ENCODE measurements at regions not wholly inside any gene's neighbourhood (a gene's known extent, or its start where the extent isn't known, plus 50 kb on each side); places are given as distances from the start of the nearest gene placed in this dataset.

DNA sequence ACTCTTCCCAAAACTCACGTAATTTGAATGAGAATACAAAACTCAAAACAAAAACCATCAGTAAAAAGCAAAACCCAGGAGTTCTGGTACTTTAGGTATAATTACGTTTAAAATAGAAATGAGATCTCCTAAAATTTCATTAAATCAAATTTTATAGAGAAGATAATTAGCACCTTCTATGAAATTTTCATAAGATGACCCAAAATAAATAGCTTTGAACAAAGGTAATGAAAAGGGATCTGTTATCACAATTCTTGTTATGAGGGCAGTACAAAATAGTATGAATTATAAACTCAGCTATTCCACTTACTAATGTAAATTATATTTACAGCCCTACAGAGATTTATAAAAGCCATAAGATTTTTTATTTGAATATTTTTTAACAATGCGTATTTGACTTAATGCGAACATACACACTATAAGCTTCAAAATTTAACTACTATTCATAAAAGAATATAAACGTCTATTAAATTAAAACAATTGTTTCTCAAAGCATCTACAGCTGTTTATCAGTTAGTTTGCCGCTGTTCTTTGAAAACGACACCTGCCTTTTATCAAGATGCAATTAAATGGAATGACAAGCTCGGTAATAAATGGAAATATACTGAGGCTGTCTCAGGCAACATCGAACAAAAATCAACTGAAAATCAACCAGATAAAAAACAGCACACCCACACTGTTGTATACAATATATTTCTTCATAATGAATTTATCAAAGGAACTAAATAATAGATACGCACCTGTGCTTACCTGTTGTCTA lies 63.8 kb downstream of the KCNRG start:
- H3K79me1 ChIP-seq (ENCODE audit: insufficient read depth, low read depth, low read length, poor library complexity, severe bottlenecking) = no peaks in the 10 kb centered on the region
- no peak overlapping the region for H4K8ac ChIP-seq (replicated peaks; ENCODE audit: insufficient read length, low read depth, low read length)
- H2BK120ac ChIP-seq (ENCODE audit: low read depth, low read length, poor library complexity, severe bottlenecking) = no peak overlapping the region
- peaks cover 0 to 2% (median 0%) of the 10 kb centered on the region in 3 experiments; a peak in 2 of 7 replicates for H3K36me3 Mint-ChIP-seq (ENCODE audit: insufficient read depth in 1 of 3, low read depth in 3 of 3)
- no peak overlapping the region for H2AK5ac ChIP-seq (ENCODE audit: insufficient read length, low read length)
- no peak overlapping the region for H3K9ac ChIP-seq (ENCODE audit: extremely low read depth, insufficient read length, low read length)
- WGBS (ENCODE audit: extremely low coverage, insufficient read length, low lambda C conversion rate) = no CpG with 5 or more reads among the region's 10 CpGs
- H3K4me1 Mint-ChIP-seq = peaks cover 19 to 28% of the 10 kb centered on the region in 2 experiments
- H2BK20ac ChIP-seq (ENCODE audit: low read depth, low read length, poor library complexity, severe bottlenecking) = no peak overlapping the region
- peak overlapping the region; percentile 98 to 99 for H3K4me3 Mint-ChIP-seq
- H2BK12ac ChIP-seq (ENCODE audit: insufficient read length, low read depth, low read length) = no peak overlapping the region
- H3T11ph ChIP-seq (ENCODE audit: low read length) = no peak overlapping the region
- H4K20me1 ChIP-seq (ENCODE audit: control insufficient read depth, insufficient read depth, insufficient read length) = no peaks in the 10 kb centered on the region
- H2BK5ac ChIP-seq (ENCODE audit: insufficient read length, low read length) = no peak overlapping the region
- H4K91ac ChIP-seq (ENCODE audit: insufficient read length, low read depth, low read length) = no peak overlapping the region
- no peak overlapping the region for H4K5ac ChIP-seq (ENCODE audit: insufficient read length, low read depth, low read length)
- H3K4me2 ChIP-seq (ENCODE audit: insufficient read depth, insufficient read length, low read length) = no peak overlapping the region
- no peak overlapping the region for H2AFZ ChIP-seq (ENCODE audit: low read length)
- no peak overlapping the region for H3K23ac ChIP-seq (ENCODE audit: insufficient read length, low read depth, low read length)
- no peak overlapping the region for H3K27ac ChIP-seq (ENCODE audit: insufficient read length, low read depth, low read length)
- DNase-seq = no peak
- H3K9me3 Mint-ChIP-seq = no peaks in the 10 kb centered on the region; a peak in 1 of 5 replicates
- H3K14ac ChIP-seq (ENCODE audit: insufficient read depth, low read length) = no peak overlapping the region
- H3K27ac Mint-ChIP-seq = no peak overlapping the region
- peaks cover 17% of the 10 kb centered on the region for H3K23me2 ChIP-seq (ENCODE audit: insufficient read length, low read depth, low read length, poor library complexity, severe bottlenecking)
- peaks cover 4% of the 10 kb centered on the region; the same call in 1 of the 2 replicates for H3K79me2 ChIP-seq (ENCODE audit: insufficient read depth, low read length)
- no peaks in the 10 kb centered on the region for H3K4me1 ChIP-seq (ENCODE audit: insufficient read depth, low read length)
- H3K9me3 ChIP-seq (ENCODE audit: control insufficient read depth, low read depth, low read length) = no peaks in the 10 kb centered on the region
- no peaks in the 10 kb centered on the region for H3K27me3 ChIP-seq (ENCODE audit: insufficient read depth, low read length)
- TF ChIP-seq, protein P1, sequence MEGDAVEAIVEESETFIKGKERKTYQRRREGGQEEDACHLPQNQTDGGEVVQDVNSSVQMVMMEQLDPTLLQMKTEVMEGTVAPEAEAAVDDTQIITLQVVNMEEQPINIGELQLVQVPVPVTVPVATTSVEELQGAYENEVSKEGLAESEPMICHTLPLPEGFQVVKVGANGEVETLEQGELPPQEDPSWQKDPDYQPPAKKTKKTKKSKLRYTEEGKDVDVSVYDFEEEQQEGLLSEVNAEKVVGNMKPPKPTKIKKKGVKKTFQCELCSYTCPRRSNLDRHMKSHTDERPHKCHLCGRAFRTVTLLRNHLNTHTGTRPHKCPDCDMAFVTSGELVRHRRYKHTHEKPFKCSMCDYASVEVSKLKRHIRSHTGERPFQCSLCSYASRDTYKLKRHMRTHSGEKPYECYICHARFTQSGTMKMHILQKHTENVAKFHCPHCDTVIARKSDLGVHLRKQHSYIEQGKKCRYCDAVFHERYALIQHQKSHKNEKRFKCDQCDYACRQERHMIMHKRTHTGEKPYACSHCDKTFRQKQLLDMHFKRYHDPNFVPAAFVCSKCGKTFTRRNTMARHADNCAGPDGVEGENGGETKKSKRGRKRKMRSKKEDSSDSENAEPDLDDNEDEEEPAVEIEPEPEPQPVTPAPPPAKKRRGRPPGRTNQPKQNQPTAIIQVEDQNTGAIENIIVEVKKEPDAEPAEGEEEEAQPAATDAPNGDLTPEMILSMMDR (conservative IDR thresholded peaks at IDR 0.05) = no peak
- no peak overlapping the region for H2BK15ac ChIP-seq (ENCODE audit: low read depth, low read length)
- no peak overlapping the region for H3K56ac ChIP-seq (ENCODE audit: insufficient read length, low read depth, low read length)
- no peak overlapping the region for H3K18ac ChIP-seq (ENCODE audit: insufficient read length, low read depth, low read length)
- no peak overlapping the region for H3K4ac ChIP-seq (ENCODE audit: low read depth, low read length)
- H3K27me3 Mint-ChIP-seq (ENCODE audit: low read depth) = peaks cover 5% of the 10 kb centered on the region; the same call in 1 of the 2 replicates

Measured in H9 (cell line).